GM12892 (cell line): ENCODE measurements at regions not wholly inside any gene's neighbourhood (a gene's known extent, or its start where the extent isn't known, plus 50 kb on each side); places are given as distances from the start of the nearest gene placed in this dataset.

Source experiments
- POLR2A ChIP-seq: IDR thresholded peaks from 2 replicates; pipeline ENCODE4 v1.6.1; 2011; ENCODE audit warnings: low read depth, low read length, control low read depth
- POLR2AphosphoS5 ChIP-seq: IDR thresholded peaks from 2 replicates; pipeline ENCODE4 v1.6.1; 2011; ENCODE audit warnings: low read depth, low read length, control low read depth
- TAF1 ChIP-seq: IDR thresholded peaks from 2 replicates; pipeline ENCODE4 v1.6.1; 2011; ENCODE audit warnings: low read depth, mild to moderate bottlenecking, control low read depth, low read length, borderline replicate concordance

DNA sequence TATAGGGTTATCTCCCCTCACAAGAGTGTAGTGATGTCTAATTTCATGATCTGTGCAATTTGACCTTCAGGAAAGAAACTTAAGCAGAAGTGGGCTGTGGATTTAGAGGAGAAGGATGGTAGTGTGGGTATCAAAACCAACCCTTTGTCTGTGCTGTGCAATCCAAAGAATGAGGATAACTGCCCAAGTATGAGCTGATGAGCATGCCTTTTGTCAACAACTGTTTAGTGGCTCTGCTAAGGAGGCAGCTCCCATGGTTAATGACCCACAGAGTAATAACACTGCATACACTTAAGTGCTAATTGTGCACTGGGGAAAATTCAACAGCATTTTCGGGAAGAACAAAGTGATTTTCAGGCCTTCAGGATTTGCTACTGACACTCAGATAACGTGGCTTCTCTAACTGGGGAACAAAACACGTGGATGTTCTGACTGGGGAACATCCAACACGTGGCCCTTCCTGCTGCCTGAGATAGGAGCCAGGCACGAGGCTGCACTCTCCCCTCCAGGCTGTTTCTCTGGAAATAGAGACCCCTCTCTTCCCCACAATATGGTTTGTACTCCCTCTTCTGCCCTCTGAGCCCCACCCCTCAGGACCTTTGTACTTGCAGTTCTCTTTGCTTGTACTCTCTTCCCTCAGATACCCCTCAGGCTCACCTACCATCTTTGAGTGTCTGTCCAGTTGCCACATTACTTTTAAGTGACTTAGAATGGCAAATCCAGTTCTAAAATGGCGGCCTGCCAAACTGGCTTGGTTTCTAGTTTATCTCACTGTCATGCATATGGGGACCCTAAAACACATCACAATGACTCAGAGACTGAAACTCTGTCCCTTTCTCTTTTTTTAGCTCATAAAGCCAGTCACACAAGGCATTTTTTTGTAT lies 234.9 kb upstream of the POU2AF2 start:
- TF ChIP-seq POLR2AphosphoS5 = no peak
- no peak for TF ChIP-seq POLR2A
- TF ChIP-seq TAF1 = no peak
